Endothelial cell (in vitro differentiated cells): ENCODE measurements at regions not wholly inside any gene's neighbourhood (a gene's known extent, or its start where the extent isn't known, plus 50 kb on each side); places are given as distances from the start of the nearest gene placed in this dataset.

Experiments
- DNase-seq: peaks from one replicate; pipeline ENCODE4 v3.0.0; 2021; ENCODE audit warnings: low spot score
- H3K27ac Mint-ChIP-seq: one replicate; pipeline ENCODE4 v1.8.0; 2021; ENCODE audit warnings: mixed read lengths, inconsistent platforms; ENCODE audit not compliant: unreplicated experiment
- H3K27me3 Mint-ChIP-seq: one replicate; pipeline ENCODE4 v1.8.0; 2021; ENCODE audit warnings: mild to moderate bottlenecking, moderate library complexity, mixed read lengths, inconsistent platforms; ENCODE audit not compliant: unreplicated experiment
- H3K36me3 Mint-ChIP-seq: one replicate; pipeline ENCODE4 v1.8.0; 2021; ENCODE audit warnings: mild to moderate bottlenecking, low read depth, mixed read lengths, inconsistent platforms; ENCODE audit not compliant: unreplicated experiment
- H3K4me1 Mint-ChIP-seq: one replicate; pipeline ENCODE4 v1.8.0; 2021; ENCODE audit warnings: mild to moderate bottlenecking, mixed read lengths, inconsistent platforms; ENCODE audit not compliant: unreplicated experiment
- H3K4me3 Mint-ChIP-seq: one replicate; pipeline ENCODE4 v1.8.0; 2021; ENCODE audit warnings: mild to moderate bottlenecking, mixed read lengths, inconsistent platforms; ENCODE audit not compliant: unreplicated experiment
- H3K9me3 Mint-ChIP-seq: one replicate; pipeline ENCODE4 v1.8.0; 2021; ENCODE audit warnings: mixed read lengths, inconsistent platforms; ENCODE audit not compliant: unreplicated experiment
- TF ChIP-seq, protein P1 (sequence below): fragments of 200-600 bp; sonication (generic); IDR thresholded peaks from one replicate; pipeline ENCODE4 v1.5.0; 2021; ENCODE audit warnings: antibody characterized with exemption; ENCODE audit not compliant: unreplicated experiment

GRCh38 chr12:107355612-107356011 is 262.3 kb upstream of the CRY1 start:
- H3K4me3 Mint-ChIP-seq = no peak overlapping the region
- no peak overlapping the region for H3K27ac Mint-ChIP-seq
- no peaks in the 10 kb centered on the region for H3K9me3 Mint-ChIP-seq
- DNase-seq = no peak
- TF ChIP-seq, protein P1, sequence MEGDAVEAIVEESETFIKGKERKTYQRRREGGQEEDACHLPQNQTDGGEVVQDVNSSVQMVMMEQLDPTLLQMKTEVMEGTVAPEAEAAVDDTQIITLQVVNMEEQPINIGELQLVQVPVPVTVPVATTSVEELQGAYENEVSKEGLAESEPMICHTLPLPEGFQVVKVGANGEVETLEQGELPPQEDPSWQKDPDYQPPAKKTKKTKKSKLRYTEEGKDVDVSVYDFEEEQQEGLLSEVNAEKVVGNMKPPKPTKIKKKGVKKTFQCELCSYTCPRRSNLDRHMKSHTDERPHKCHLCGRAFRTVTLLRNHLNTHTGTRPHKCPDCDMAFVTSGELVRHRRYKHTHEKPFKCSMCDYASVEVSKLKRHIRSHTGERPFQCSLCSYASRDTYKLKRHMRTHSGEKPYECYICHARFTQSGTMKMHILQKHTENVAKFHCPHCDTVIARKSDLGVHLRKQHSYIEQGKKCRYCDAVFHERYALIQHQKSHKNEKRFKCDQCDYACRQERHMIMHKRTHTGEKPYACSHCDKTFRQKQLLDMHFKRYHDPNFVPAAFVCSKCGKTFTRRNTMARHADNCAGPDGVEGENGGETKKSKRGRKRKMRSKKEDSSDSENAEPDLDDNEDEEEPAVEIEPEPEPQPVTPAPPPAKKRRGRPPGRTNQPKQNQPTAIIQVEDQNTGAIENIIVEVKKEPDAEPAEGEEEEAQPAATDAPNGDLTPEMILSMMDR = no peak
- peaks cover 5% of the 10 kb centered on the region for H3K27me3 Mint-ChIP-seq
- peaks cover 15% of the 10 kb centered on the region for H3K4me1 Mint-ChIP-seq
- peaks cover 5% of the 10 kb centered on the region for H3K36me3 Mint-ChIP-seq

GRCh38 chr12:107356266-107356936 is 263.1 kb upstream of the CRY1 start:
- peaks cover 5% of the 10 kb centered on the region for H3K36me3 Mint-ChIP-seq
- H3K27me3 Mint-ChIP-seq = peaks cover 5% of the 10 kb centered on the region
- no peak overlapping the region for H3K27ac Mint-ChIP-seq
- TF ChIP-seq, protein P1 = no peak
- no peak for DNase-seq
- no peak overlapping the region for H3K4me3 Mint-ChIP-seq
- H3K9me3 Mint-ChIP-seq = no peaks in the 10 kb centered on the region
- H3K4me1 Mint-ChIP-seq = peaks cover 15% of the 10 kb centered on the region

GRCh38 chr12:107356937-107357295 is 263.6 kb upstream of the CRY1 start:
- Mint-ChIP-seq H3K9me3 (no peaks in the 10 kb centered on the region), H3K27ac (no peak overlapping the region), H3K4me3 (no peak overlapping the region), H3K27me3 (peaks cover 5% of the 10 kb centered on the region), H3K4me1 (peaks cover 14% of the 10 kb centered on the region), H3K36me3 (peaks cover 5% of the 10 kb centered on the region)
- TF ChIP-seq, protein P1 = no peak
- no peak for DNase-seq

GRCh38 chr12:107359382-107359781 is 266.0 kb upstream of the CRY1 start:
- no peak for DNase-seq
- Mint-ChIP-seq H3K27ac (no peak overlapping the region), H3K36me3 (peaks cover 5% of the 10 kb centered on the region), H3K4me1 (peaks cover 2% of the 10 kb centered on the region), H3K27me3 (peaks cover 3% of the 10 kb centered on the region), H3K9me3 (no peaks in the 10 kb centered on the region), H3K4me3 (no peak overlapping the region)
- TF ChIP-seq, protein P1 = no peak

- H3K27ac Mint-ChIP-seq = no peak overlapping the region
- peaks cover 2% of the 10 kb centered on the region for H3K4me1 Mint-ChIP-seq
- no peaks in the 10 kb centered on the region for H3K9me3 Mint-ChIP-seq
- peaks cover 3% of the 10 kb centered on the region for H3K27me3 Mint-ChIP-seq
- peaks cover 5% of the 10 kb centered on the region for H3K36me3 Mint-ChIP-seq
- DNase-seq = no peak
- TF ChIP-seq, protein P1 = no peak
- no peak overlapping the region for H3K4me3 Mint-ChIP-seq
Measured at GRCh38 chr12:107360033-107360432, 266.7 kb upstream of the CRY1 start.
